C4-2B (cell line): ENCODE measurements at regions not wholly inside any gene's neighbourhood (a gene's known extent, or its start where the extent isn't known, plus 50 kb on each side); places are given as distances from the start of the nearest gene placed in this dataset.

Experiments used
- ZFX ChIP-seq: fragments of 450-650 bp; IDR thresholded peaks from 2 replicates; pipeline ENCODE4 v1.6.1; 2017
- TF ChIP-seq, protein P1 (sequence below): fragments of 450-650 bp; conservative IDR thresholded peaks from 2 replicates; pipeline ENCODE4 v1.5.1; 2017; ENCODE audit warnings: mild to moderate bottlenecking

- TF ChIP-seq ZFX, result no peak
- TF ChIP-seq, protein P1, sequence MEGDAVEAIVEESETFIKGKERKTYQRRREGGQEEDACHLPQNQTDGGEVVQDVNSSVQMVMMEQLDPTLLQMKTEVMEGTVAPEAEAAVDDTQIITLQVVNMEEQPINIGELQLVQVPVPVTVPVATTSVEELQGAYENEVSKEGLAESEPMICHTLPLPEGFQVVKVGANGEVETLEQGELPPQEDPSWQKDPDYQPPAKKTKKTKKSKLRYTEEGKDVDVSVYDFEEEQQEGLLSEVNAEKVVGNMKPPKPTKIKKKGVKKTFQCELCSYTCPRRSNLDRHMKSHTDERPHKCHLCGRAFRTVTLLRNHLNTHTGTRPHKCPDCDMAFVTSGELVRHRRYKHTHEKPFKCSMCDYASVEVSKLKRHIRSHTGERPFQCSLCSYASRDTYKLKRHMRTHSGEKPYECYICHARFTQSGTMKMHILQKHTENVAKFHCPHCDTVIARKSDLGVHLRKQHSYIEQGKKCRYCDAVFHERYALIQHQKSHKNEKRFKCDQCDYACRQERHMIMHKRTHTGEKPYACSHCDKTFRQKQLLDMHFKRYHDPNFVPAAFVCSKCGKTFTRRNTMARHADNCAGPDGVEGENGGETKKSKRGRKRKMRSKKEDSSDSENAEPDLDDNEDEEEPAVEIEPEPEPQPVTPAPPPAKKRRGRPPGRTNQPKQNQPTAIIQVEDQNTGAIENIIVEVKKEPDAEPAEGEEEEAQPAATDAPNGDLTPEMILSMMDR, result no peak
These were observed 207.7 kb downstream of the HS3ST3A1 start for GRCh38 chr17:13393841-13394710.
